SK-N-SH (cell line): ENCODE measurements at regions not wholly inside any gene's neighbourhood (a gene's known extent, or its start where the extent isn't known, plus 50 kb on each side); places are given as distances from the start of the nearest gene placed in this dataset.
A peak's percentile ranks its signal among the peaks of the same experiment; 100 is the strongest.

Source experiments
- CTCF ChIA-PET: fragments of 300-600, 350-600 bp; formaldehyde crosslinking; extraction: SDS; loops from one replicate; lab custom pipeline; 2021; lab: Yijun Ruan, JAX
- POLR2A ChIA-PET: fragments of 350-600 bp; sonication (Branson Sonifier 250); formaldehyde crosslinking; extraction: SDS; loops from one replicate; lab custom pipeline; 2020; ENCODE audit warnings: antibody characterized with exemption, inconsistent platforms; lab: Yijun Ruan, JAX
- DNase-seq: peaks from one replicate; pipeline ENCODE4 v3.0.0; 2012
- H2AFZ ChIP-seq: fragments of 200-600 bp; sonication (generic); 2 replicates; pipeline ENCODE4 v1.8.1; 2016; ENCODE audit warnings: antibody characterized with exemption, mild to moderate bottlenecking, low read depth
- H3F3A ChIP-seq: fragments of 200-600 bp; sonication (generic); replicated peaks from 2 replicates; pipeline ENCODE3; 2016; ENCODE audit warnings: antibody characterized with exemption, mild to moderate bottlenecking; ENCODE audit not compliant: insufficient read depth
- H3K27ac ChIP-seq, 2 experiments: fragments of 200-500 bp in 1 of 2; fragments of 200-600 bp in 1 of 2; sonication (Bioruptor generic) in 1 of 2; sonication (generic), shearing (Covaris generic) in 1 of 2; 2 replicates each; pipeline versions ENCODE4 v1.5.1 to v1.6.1; 2014 to 2016; ENCODE audit warnings: low read depth in 2 of 2, inconsistent platforms in 1 of 2, low read length in 1 of 2, mild to moderate bottlenecking in 1 of 2, mixed read lengths in 1 of 2
- H3K27me3 ChIP-seq: fragments of 200-600 bp; sonication (generic), shearing (Covaris generic); 2 replicates; pipeline ENCODE4 v1.6.1; 2016; ENCODE audit warnings: mixed run types; ENCODE audit not compliant: insufficient read depth
- H3K36me3 ChIP-seq, 2 experiments: fragments of 200-500 bp in 1 of 2; fragments of 200-600 bp in 1 of 2; sonication (Bioruptor generic) in 1 of 2; sonication (generic) in 1 of 2; replicated peaks in 1 of 2; 2 replicates each; pipeline versions ENCODE3 to v1.5.1; 2014 to 2016; ENCODE audit warnings: low read length in 1 of 2, mild to moderate bottlenecking in 1 of 2; ENCODE audit not compliant: insufficient read depth in 2 of 2, control insufficient read depth in 1 of 2
- H3K4me1 ChIP-seq, 2 experiments: fragments of 200-500 bp in 1 of 2; fragments of 200-600 bp in 1 of 2; sonication (Bioruptor generic) in 1 of 2; sonication (generic), shearing (Covaris generic) in 1 of 2; 2 replicates each; pipeline versions ENCODE4 v1.5.1 to v1.6.1; 2014 to 2016; ENCODE audit warnings: low read depth in 1 of 2, low read length in 1 of 2, mixed run types in 1 of 2; ENCODE audit not compliant: insufficient read depth in 2 of 2, control insufficient read depth in 1 of 2
- H3K4me2 ChIP-seq: fragments of 200-600 bp; sonication (generic), shearing (Covaris generic); 2 replicates; pipeline ENCODE4 v1.6.1; 2017; ENCODE audit warnings: mixed run types
- H3K4me3 ChIP-seq, 2 experiments: fragments of 200-500 bp in 1 of 2; fragments of 200-600 bp in 1 of 2; sonication (Bioruptor generic) in 1 of 2; sonication (generic), shearing (Covaris generic) in 1 of 2; 2 replicates each; pipeline versions ENCODE4 v1.5.1 to v1.8.1; 2014 to 2016; ENCODE audit warnings: low read depth in 2 of 2, inconsistent platforms in 1 of 2, low read length in 1 of 2, mild to moderate bottlenecking in 1 of 2, mixed read lengths in 1 of 2, moderate library complexity in 1 of 2
- H3K79me2 ChIP-seq: fragments of 200-600 bp; sonication (generic); 2 replicates; pipeline ENCODE4 v1.8.1; 2017; ENCODE audit warnings: mild to moderate bottlenecking; ENCODE audit not compliant: insufficient read depth
- H3K9ac ChIP-seq: fragments of 200-600 bp; sonication (generic); 2 replicates; pipeline ENCODE4 v1.6.1; 2017; ENCODE audit warnings: mixed run types
- H3K9me2 ChIP-seq: fragments of 200-600 bp; sonication (generic); 2 replicates; pipeline ENCODE4 v1.6.1; 2017; ENCODE audit warnings: mixed run types
- H3K9me3 ChIP-seq: fragments of 200-600 bp; sonication (generic); 2 replicates; pipeline ENCODE4 v1.6.1; 2017; ENCODE audit warnings: mixed run types, mild to moderate bottlenecking, moderate library complexity
- H4K20me1 ChIP-seq: fragments of 200-600 bp; sonication (generic); 2 replicates; pipeline ENCODE4 v1.6.1; 2017; ENCODE audit warnings: mild to moderate bottlenecking, mixed run types; ENCODE audit not compliant: insufficient read depth
- ELF1 ChIP-seq: IDR thresholded peaks from 2 replicates; pipeline ENCODE4 v1.4.0; 2012
- FOSL2 ChIP-seq: IDR thresholded peaks from 2 replicates; pipeline ENCODE4 v1.4.0; 2012; ENCODE audit warnings: low read depth, mild to moderate bottlenecking, moderate library complexity, borderline replicate concordance
- FOXJ3 ChIP-seq: sonication (generic); formaldehyde crosslinking; IDR thresholded peaks from 2 replicates; pipeline ENCODE4 v1.5.1; 2020; ENCODE audit warnings: mild to moderate bottlenecking, missing genetic modification reagents
- FOXM1 ChIP-seq: IDR thresholded peaks from 2 replicates; pipeline ENCODE4 v1.4.0; 2012; ENCODE audit warnings: low read depth, mild to moderate bottlenecking
- GATA2 ChIP-seq: sonication (generic); formaldehyde crosslinking; IDR thresholded peaks from 2 replicates; pipeline ENCODE4 v1.5.0; 2020; ENCODE audit warnings: mild to moderate bottlenecking, missing genetic modification reagents
- MEF2A ChIP-seq: IDR thresholded peaks from 2 replicates; pipeline ENCODE4 v1.4.0; 2012; ENCODE audit warnings: low read depth, borderline replicate concordance
- MXI1 ChIP-seq: IDR thresholded peaks from 2 replicates; pipeline ENCODE4 v1.6.1; 2012; ENCODE audit warnings: mild to moderate bottlenecking, low read depth, low read length, improper control_type of control experiment
- NRF1 ChIP-seq: IDR thresholded peaks from 2 replicates; pipeline ENCODE4 v1.6.1; 2012; ENCODE audit warnings: low read depth, mild to moderate bottlenecking, low read length
- RAD21 ChIP-seq: IDR thresholded peaks from 2 replicates; pipeline ENCODE4 v1.6.1; 2012; ENCODE audit warnings: mild to moderate bottlenecking, low read length
- RCOR1 ChIP-seq: fragments of 150-350 bp; IDR thresholded peaks from 2 replicates; pipeline ENCODE4 v1.6.1; 2017; ENCODE audit warnings: antibody characterized with exemption, low read length
- RFX5 ChIP-seq: IDR thresholded peaks from 2 replicates; pipeline ENCODE4 v1.6.1; 2012; ENCODE audit warnings: mild to moderate bottlenecking, improper control_type of control experiment, low read length
- TCF12 ChIP-seq: IDR thresholded peaks from 2 replicates; pipeline ENCODE4 v1.4.0; 2012
- TEAD4 ChIP-seq: IDR thresholded peaks from 2 replicates; pipeline ENCODE4 v1.4.0; 2012; ENCODE audit warnings: mild to moderate bottlenecking, borderline replicate concordance; ENCODE audit not compliant: insufficient read depth
- YY1 ChIP-seq: IDR thresholded peaks from 2 replicates; pipeline ENCODE4 v1.4.0; 2012; ENCODE audit warnings: low read depth, mild to moderate bottlenecking
- WGBS: methylation state at CpG from one replicate; pipeline ENCODE4 v1.1.6; 2017; ENCODE audit warnings: low lambda C conversion rate; 5-methylcytosine and 5-hydroxymethylcytosine counted together
- TF ChIP-seq, protein P1 (sequence below): IDR thresholded peaks from 2 replicates; pipeline ENCODE4 v1.4.0; 2012; ENCODE audit warnings: low read depth, borderline replicate concordance

DNA sequence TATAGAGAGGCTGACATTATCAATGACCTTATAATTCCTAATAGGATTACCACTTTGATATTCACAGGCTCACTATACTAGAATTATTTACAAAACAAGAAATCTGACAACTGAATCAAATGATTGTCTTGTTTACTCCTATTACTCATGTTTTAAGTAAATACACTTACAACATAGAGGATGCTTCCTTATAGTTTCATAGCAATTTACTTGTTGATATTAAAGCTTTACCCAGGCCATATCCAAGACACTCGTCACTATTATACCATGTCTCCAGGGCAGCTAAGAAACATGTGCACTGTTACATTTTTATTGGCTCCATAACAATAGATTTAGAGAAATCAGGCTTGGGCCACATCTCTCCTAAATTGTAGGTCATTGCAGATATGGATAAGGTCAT, 276.9 kb downstream of the HGF start:
- Histone ChIP-seq H4K20me1 (no peaks in the 10 kb centered on the region), H3K27ac (no peak overlapping the region), H3K4me2 (no peak overlapping the region), H3K9me2 (no peaks in the 10 kb centered on the region), H3K4me3 (no peak overlapping the region), H3K4me1 (no peaks in the 10 kb centered on the region; a peak in 1 of 4 replicates), H2AFZ (no peak overlapping the region; the same call in 1 of the 2 replicates), H3K9me3 (no peaks in the 10 kb centered on the region), H3K79me2 (no peaks in the 10 kb centered on the region), H3F3A (no peaks in the 10 kb centered on the region), H3K9ac (no peak overlapping the region), H3K36me3 (no peaks in the 10 kb centered on the region), H3K27me3 (no peaks in the 10 kb centered on the region)
- CTCF ChIA-PET: interaction anchor here (1.0 to 3.4 kb wide), 4 partner anchors 8 to 552 kb away, joined by 3 to 30 read pairs (median 4); no protein-coding TSS in a partner anchor
- POLR2A ChIA-PET: no interaction called here
- 85% methylated on average over 1 of the region's 1 CpG for WGBS
- DNase-seq: no peak
- TF ChIP-seq TEAD4 (no peak), GATA2 (CRISPR knock-in tag) (no peak), TCF12 (no peak), FOSL2 (no peak), ELF1 (no peak), YY1 (no peak), RCOR1 (no peak), FOXM1 (no peak), RAD21 (no peak), MXI1 (no peak), FOXJ3 (CRISPR knock-in tag) (no peak), NRF1 (no peak), MEF2A (no peak)
- TF ChIP-seq, protein P1, sequence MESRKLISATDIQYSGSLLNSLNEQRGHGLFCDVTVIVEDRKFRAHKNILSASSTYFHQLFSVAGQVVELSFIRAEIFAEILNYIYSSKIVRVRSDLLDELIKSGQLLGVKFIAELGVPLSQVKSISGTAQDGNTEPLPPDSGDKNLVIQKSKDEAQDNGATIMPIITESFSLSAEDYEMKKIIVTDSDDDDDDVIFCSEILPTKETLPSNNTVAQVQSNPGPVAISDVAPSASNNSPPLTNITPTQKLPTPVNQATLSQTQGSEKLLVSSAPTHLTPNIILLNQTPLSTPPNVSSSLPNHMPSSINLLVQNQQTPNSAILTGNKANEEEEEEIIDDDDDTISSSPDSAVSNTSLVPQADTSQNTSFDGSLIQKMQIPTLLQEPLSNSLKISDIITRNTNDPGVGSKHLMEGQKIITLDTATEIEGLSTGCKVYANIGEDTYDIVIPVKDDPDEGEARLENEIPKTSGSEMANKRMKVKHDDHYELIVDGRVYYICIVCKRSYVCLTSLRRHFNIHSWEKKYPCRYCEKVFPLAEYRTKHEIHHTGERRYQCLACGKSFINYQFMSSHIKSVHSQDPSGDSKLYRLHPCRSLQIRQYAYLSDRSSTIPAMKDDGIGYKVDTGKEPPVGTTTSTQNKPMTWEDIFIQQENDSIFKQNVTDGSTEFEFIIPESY: no peak

GRCh38 chr7:81492240-81492639, 277.6 kb downstream of the HGF start:
- H3K27ac ChIP-seq: no peak overlapping the region
- DNase-seq: no peak
- H3K4me1 ChIP-seq: no peaks in the 10 kb centered on the region; a peak in 1 of 4 replicates
- H3K9ac ChIP-seq: no peak overlapping the region
- no peak overlapping the region for H3K4me2 ChIP-seq
- H3K4me3 ChIP-seq: no peak overlapping the region
- H3K36me3 ChIP-seq: no peaks in the 10 kb centered on the region
- H3K27me3 ChIP-seq: no peaks in the 10 kb centered on the region
- 0 out of 2 replicates have a peak, but pooled peaks have one; percentile 18 for TF ChIP-seq GATA2 (CRISPR knock-in tag)
- no peak for TF ChIP-seq RFX5
- TF ChIP-seq TCF12: no peak
- TF ChIP-seq, all 33 proteins: peak for 1
- H4K20me1 ChIP-seq: no peaks in the 10 kb centered on the region
- H3K79me2 ChIP-seq: no peaks in the 10 kb centered on the region
- ChIA-PET CTCF (interaction anchor here (1.3 to 3.4 kb wide), 7 partner anchors 8 to 1113 kb away, joined by 3 to 30 read pairs (median 5); no protein-coding TSS in a partner anchor), POLR2A (no interaction called here)
- no peak overlapping the region for H2AFZ ChIP-seq
- no peaks in the 10 kb centered on the region for H3F3A ChIP-seq
- WGBS: 83% methylated on average over 1 of the region's 1 CpG
- no peaks in the 10 kb centered on the region for H3K9me2 ChIP-seq
- H3K9me3 ChIP-seq: no peaks in the 10 kb centered on the region
